Central memory CD8-positive, alpha-beta T cell (primary cell): ENCODE measurements at regions not wholly inside any gene's neighbourhood (a gene's known extent, or its start where the extent isn't known, plus 50 kb on each side); places are given as distances from the start of the nearest gene placed in this dataset.
"Not testable (repeated sequence)": the region's sequence is repeated elsewhere in the genome, so short reads cannot be mapped to it uniquely, and the experiment has no call there.

Experiments used
- ATAC-seq: fragments of 150-1000 bp; cut with Tn5 transposase; replicated peaks from 2 replicates; pipeline ENCODE4 v1.10.0; 2022; ENCODE audit warnings: mild to moderate bottlenecking, moderate FRiP score, moderate number of reproducible peaks; ENCODE audit not compliant: poor library complexity, severe bottlenecking; ENCODE audit errors: extremely low read depth
- DNase-seq, 2 donors: peaks; one replicate each; pipeline ENCODE4 v3.0.0; 2021; ENCODE audit warnings: low spot score in 2 of 2
- H3K27ac Mint-ChIP-seq: one replicate; pipeline ENCODE4 v1.8.0; 2022; ENCODE audit warnings: low read depth, mild to moderate bottlenecking, moderate library complexity, mixed read lengths
- H3K27me3 Mint-ChIP-seq: one replicate; pipeline ENCODE4 v1.8.0; 2022; ENCODE audit warnings: mixed read lengths
- H3K36me3 Mint-ChIP-seq: one replicate; pipeline ENCODE4 v1.8.0; 2022; ENCODE audit warnings: mild to moderate bottlenecking, moderate library complexity, mixed read lengths; ENCODE audit not compliant: insufficient read depth
- H3K4me1 Mint-ChIP-seq: one replicate; pipeline ENCODE4 v1.8.0; 2022; ENCODE audit warnings: mixed read lengths
- H3K4me3 Mint-ChIP-seq: one replicate; pipeline ENCODE4 v1.8.0; 2022; ENCODE audit warnings: mild to moderate bottlenecking, moderate library complexity, mixed read lengths
- H3K9me3 Mint-ChIP-seq: one replicate; pipeline ENCODE4 v1.8.0; 2022; ENCODE audit warnings: mixed read lengths

- DNase-seq (no peak), ATAC-seq (no peak)
- no peaks in the 10 kb centered on the region for H3K36me3 Mint-ChIP-seq
- H3K27ac Mint-ChIP-seq, result no peak overlapping the region
- H3K4me1 Mint-ChIP-seq, result peaks cover 5% of the 10 kb centered on the region
- H3K4me3 Mint-ChIP-seq, result no peak overlapping the region
- H3K27me3 Mint-ChIP-seq, result peaks cover 77% of the 10 kb centered on the region
- no peaks in the 10 kb centered on the region for H3K9me3 Mint-ChIP-seq
Observed at GRCh38 chr22:49705216-49705971, 122.3 kb downstream of the BRD1 start.

GRCh38 chr22:49704345-49705215 is 123.1 kb downstream of the BRD1 start:
- no peak for DNase-seq
- H3K9me3 Mint-ChIP-seq, result no peaks in the 10 kb centered on the region
- no peak for ATAC-seq
- H3K27ac Mint-ChIP-seq, result no peak overlapping the region
- no peak overlapping the region for H3K4me3 Mint-ChIP-seq
- peaks cover 73% of the 10 kb centered on the region for H3K27me3 Mint-ChIP-seq
- H3K36me3 Mint-ChIP-seq, result no peaks in the 10 kb centered on the region
- H3K4me1 Mint-ChIP-seq, result peaks cover 5% of the 10 kb centered on the region

- Mint-ChIP-seq H3K4me1 (peaks cover 5% of the 10 kb centered on the region), H3K36me3 (no peaks in the 10 kb centered on the region), H3K9me3 (no peaks in the 10 kb centered on the region), H3K27me3 (peaks cover 66% of the 10 kb centered on the region), H3K27ac (no peak overlapping the region), H3K4me3 (no peak overlapping the region)
- ATAC-seq (no peak), DNase-seq (no peak)
Observed at GRCh38 chr22:49703990-49704344, 123.7 kb downstream of the BRD1 start.

GRCh38 chr22:49703505-49703904 is 124.2 kb downstream of the BRD1 start:
- ATAC-seq, result no peak
- Mint-ChIP-seq H3K4me3 (no peak overlapping the region), H3K36me3 (no peaks in the 10 kb centered on the region), H3K27ac (no peak overlapping the region), H3K27me3 (peaks cover 62% of the 10 kb centered on the region), H3K4me1 (peaks cover 5% of the 10 kb centered on the region), H3K9me3 (no peaks in the 10 kb centered on the region)
- no peak for DNase-seq

GRCh38 chr22:49702068-49702397 is 125.6 kb downstream of the BRD1 start:
- Mint-ChIP-seq H3K27ac (no peak overlapping the region), H3K27me3 (peaks cover 47% of the 10 kb centered on the region), H3K4me1 (peaks cover 5% of the 10 kb centered on the region), H3K36me3 (no peaks in the 10 kb centered on the region), H3K4me3 (no peak overlapping the region), H3K9me3 (peaks cover 5% of the 10 kb centered on the region)
- ATAC-seq, result no peak
- no peak for DNase-seq

- no peak overlapping the region for H3K4me3 Mint-ChIP-seq
- H3K27ac Mint-ChIP-seq, result no peak overlapping the region
- H3K4me1 Mint-ChIP-seq, result peaks cover 5% of the 10 kb centered on the region
- DNase-seq (no peak), ATAC-seq (no peak)
- H3K9me3 Mint-ChIP-seq, result peaks cover 6% of the 10 kb centered on the region
- H3K27me3 Mint-ChIP-seq, result peaks cover 44% of the 10 kb centered on the region
- no peaks in the 10 kb centered on the region for H3K36me3 Mint-ChIP-seq
Observed at GRCh38 chr22:49701380-49702067, 126.1 kb downstream of the BRD1 start.

- Mint-ChIP-seq H3K4me3 (no peak overlapping the region), H3K27me3 (peaks cover 32% of the 10 kb centered on the region), H3K9me3 (peaks cover 6% of the 10 kb centered on the region), H3K4me1 (no peaks in the 10 kb centered on the region), H3K27ac (no peak overlapping the region), H3K36me3 (no peaks in the 10 kb centered on the region)
- no peak for DNase-seq
- no peak for ATAC-seq
Observed at GRCh38 chr22:49699928-49700498, 127.7 kb downstream of the BRD1 start.

- ATAC-seq, result no peak
- H3K36me3 Mint-ChIP-seq, result no peaks in the 10 kb centered on the region
- H3K4me1 Mint-ChIP-seq, result no peaks in the 10 kb centered on the region
Observed at GRCh38 chr22:49699476-49699875, 128.2 kb downstream of the BRD1 start.

GRCh38 chr22:49698616-49699015 is 129.1 kb downstream of the BRD1 start:
- not testable (repeated sequence) for H3K9me3 Mint-ChIP-seq

More at GRCh38 chr22:49699476-49699875, 128.2 kb downstream of the BRD1 start:
- H3K27ac Mint-ChIP-seq, result no peak overlapping the region
- H3K27me3 Mint-ChIP-seq, result peaks cover 31% of the 10 kb centered on the region
- H3K4me3 Mint-ChIP-seq, result no peak overlapping the region
- H3K9me3 Mint-ChIP-seq, result peaks cover 6% of the 10 kb centered on the region
- no peak for DNase-seq

GRCh38 chr22:49697047-49697446 is 130.6 kb downstream of the BRD1 start:
- Mint-ChIP-seq H3K27me3 (peaks cover 20% of the 10 kb centered on the region), H3K27ac (no peak overlapping the region), H3K9me3 (peaks cover 6% of the 10 kb centered on the region), H3K4me1 (peaks cover 4% of the 10 kb centered on the region), H3K4me3 (no peak overlapping the region), H3K36me3 (no peaks in the 10 kb centered on the region)
- DNase-seq, result no peak
- ATAC-seq, result no peak

More at GRCh38 chr22:49698616-49699015, 129.1 kb downstream of the BRD1 start:
- not testable (repeated sequence) for H3K4me1 Mint-ChIP-seq, DNase-seq, H3K36me3 Mint-ChIP-seq, ATAC-seq, H3K27ac Mint-ChIP-seq, H3K4me3 Mint-ChIP-seq
- H3K27me3 Mint-ChIP-seq, result peaks cover 23% of the 10 kb centered on the region

- Mint-ChIP-seq H3K9me3 (peaks cover 6% of the 10 kb centered on the region), H3K4me3 (no peak overlapping the region), H3K27ac (no peak overlapping the region), H3K4me1 (peaks cover 4% of the 10 kb centered on the region), H3K27me3 (peaks cover 23% of the 10 kb centered on the region), H3K36me3 (no peaks in the 10 kb centered on the region)
- no peak for DNase-seq
- no peak for ATAC-seq
Observed at GRCh38 chr22:49694462-49695260, 133.0 kb downstream of the BRD1 start.

GRCh38 chr22:49693848-49694247 is 133.8 kb downstream of the BRD1 start:
- ATAC-seq (no peak), DNase-seq (no peak)
- Mint-ChIP-seq H3K27me3 (peaks cover 30% of the 10 kb centered on the region), H3K36me3 (no peaks in the 10 kb centered on the region), H3K27ac (no peak overlapping the region), H3K4me1 (peaks cover 4% of the 10 kb centered on the region), H3K4me3 (no peak overlapping the region), H3K9me3 (peaks cover 6% of the 10 kb centered on the region)
